A549 (cell line): ENCODE measurements at regions not wholly inside any gene's neighbourhood (a gene's known extent, or its start where the extent isn't known, plus 50 kb on each side); places are given as distances from the start of the nearest gene placed in this dataset.

Experiments used
- ATAC-seq, 2 experiments: fragments of 200-7000 bp in 1 of 2; fragments of >200 bp in 1 of 2; cut with Nextera tagmentation in 1 of 2; cut with Tn5 transposase in 1 of 2; 3 replicates each; pipeline versions ENCODE4 v1.8.0 to v1.9.1; 2018 to 2020; ENCODE audit warnings: mild to moderate bottlenecking in 1 of 2, moderate library complexity in 1 of 2
- CTCF ChIA-PET: fragments of 300-600 bp; sonication (Branson Sonifier 250); formaldehyde crosslinking; extraction: SDS; loops from one replicate; lab custom pipeline; 2021; ENCODE audit warnings: antibody characterized with exemption, inconsistent platforms; lab: Yijun Ruan, JAX
- POLR2A ChIA-PET: fragments of 350-600 bp; formaldehyde crosslinking; extraction: SDS; loops from one replicate; lab custom pipeline; 2021; ENCODE audit warnings: antibody characterized with exemption, inconsistent platforms; lab: Yijun Ruan, JAX
- DNase-seq, 2 experiments: peaks; one replicate each; pipeline versions ENCODE4 v3.0.0 to v3.0.0-alpha.2; 2011 to 2016; ENCODE audit warnings: low read depth in 1 of 2, low spot score in 1 of 2
- FAIRE-seq: peaks from 2 replicates; lab custom pipeline; 2011; peaks lifted over from hg19 to GRCh38; lab: Jason Lieb, UNC
- H3K27ac ChIP-seq, 2 experiments: fragments of >200 bp; sonication (Bioruptor Twin); formaldehyde crosslinking; 3 replicates each; pipeline ENCODE4 v1.5.1; 2016 to 2017
- H3K4me1 ChIP-seq: fragments of >200 bp; sonication (Bioruptor Twin); formaldehyde crosslinking; 3 replicates; pipeline ENCODE4 v1.6.1; 2016
- H3K4me2 ChIP-seq: fragments of >200 bp; sonication (Bioruptor Twin); formaldehyde crosslinking; 3 replicates; pipeline ENCODE4 v1.6.1; 2016
- H3K4me3 ChIP-seq: fragments of >200 bp; sonication (Bioruptor Twin); formaldehyde crosslinking; 3 replicates; pipeline ENCODE4 v1.5.1; 2016
- H3K9me3 ChIP-seq: fragments of >200 bp; sonication (Bioruptor Twin); formaldehyde crosslinking; 3 replicates; pipeline ENCODE4 v1.6.1; 2016
- BHLHE40 ChIP-seq: IDR thresholded peaks from 2 replicates; pipeline ENCODE4 v1.6.1; 2012; ENCODE audit warnings: low read depth, low read length, inconsistent platforms
- CBX2 ChIP-seq: fragments of 200-600 bp; sonication (generic); IDR thresholded peaks from 2 replicates; pipeline ENCODE4 v1.6.1; 2016; ENCODE audit warnings: low read depth, mild to moderate bottlenecking, borderline replicate concordance
- CBX8 ChIP-seq: fragments of 200-600 bp; sonication (generic); IDR thresholded peaks from 2 replicates; pipeline ENCODE4 v1.6.1; 2016
- CTCF ChIP-seq: fragments of >200 bp; sonication (Bioruptor Twin); formaldehyde crosslinking; IDR thresholded peaks from 3 replicates; pipeline ENCODE4 v1.5.1; 2016
- EHMT2 ChIP-seq: fragments of 200-600 bp; sonication (generic); IDR thresholded peaks from 2 replicates; pipeline ENCODE4 v1.6.1; 2016; ENCODE audit warnings: antibody characterized with exemption, low read depth, mild to moderate bottlenecking, moderate library complexity
- ELK1 ChIP-seq: fragments of 150-350 bp; IDR thresholded peaks from 2 replicates; pipeline ENCODE4 v1.6.1; 2014; ENCODE audit warnings: low read depth, mild to moderate bottlenecking, low read length
- ESRRA ChIP-seq: fragments of 150-350 bp; IDR thresholded peaks from 2 replicates; pipeline ENCODE4 v1.6.1; 2014; ENCODE audit warnings: mild to moderate bottlenecking, low read length, borderline replicate concordance
- FOSB ChIP-seq: fragments of 250-450 bp; sonication (Bioruptor Pico); IDR thresholded peaks from 2 replicates; pipeline ENCODE4 v1.5.0; 2020; ENCODE audit warnings: mild to moderate bottlenecking, moderate library complexity
- KDM1A ChIP-seq: fragments of 200-600 bp; sonication (generic); IDR thresholded peaks from 2 replicates; pipeline ENCODE4 v1.6.1; 2016; ENCODE audit warnings: low read depth, mild to moderate bottlenecking
- MAFK ChIP-seq: fragments of 450-650 bp; IDR thresholded peaks from 2 replicates; pipeline ENCODE4 v1.6.1; 2014; ENCODE audit not compliant: partially characterized antibody
- NR3C1 ChIP-seq: fragments of >200 bp; sonication (Bioruptor Twin); formaldehyde crosslinking; IDR thresholded peaks from 3 replicates; pipeline ENCODE4 v1.6.1; 2017
- PHF8 ChIP-seq: fragments of 200-600 bp; sonication (generic); IDR thresholded peaks from 2 replicates; pipeline ENCODE4 v1.6.1; 2016; ENCODE audit warnings: low read depth, mild to moderate bottlenecking, antibody characterized with exemption, moderate library complexity, borderline replicate concordance
- RAD21 ChIP-seq, 2 experiments: fragments of >200 bp in 1 of 2; sonication (Bioruptor Twin) in 1 of 2; formaldehyde crosslinking in 1 of 2; IDR thresholded peaks in 1 of 2; conservative IDR thresholded peaks in 1 of 2; 2 replicates in 1 of 2; 3 replicates in 1 of 2; pipeline ENCODE4 v1.6.1; 2012 to 2018; ENCODE audit warnings: inconsistent platforms in 1 of 2
- RARB ChIP-seq: fragments of 250-450 bp; sonication (Bioruptor Pico); IDR thresholded peaks from 2 replicates; pipeline ENCODE4 v1.8.0; 2021; ENCODE audit warnings: mild to moderate bottlenecking, moderate library complexity
- RCOR1 ChIP-seq: fragments of 150-350 bp; IDR thresholded peaks from 2 replicates; pipeline ENCODE4 v1.6.1; 2014; ENCODE audit warnings: antibody characterized with exemption, low read length, low read depth
- REST ChIP-seq: fragments of 200-600 bp; sonication (generic); IDR thresholded peaks from 2 replicates; pipeline ENCODE4 v1.6.1; 2016; ENCODE audit warnings: antibody characterized with exemption, mild to moderate bottlenecking, moderate library complexity
- RNF2 ChIP-seq: fragments of 200-600 bp; sonication (generic); IDR thresholded peaks from 2 replicates; pipeline ENCODE4 v1.6.1; 2016; ENCODE audit warnings: low read depth, mild to moderate bottlenecking, antibody characterized with exemption, moderate library complexity, borderline replicate concordance
- SMC3 ChIP-seq: fragments of >200 bp; sonication (Bioruptor Twin); formaldehyde crosslinking; IDR thresholded peaks from 3 replicates; pipeline ENCODE4 v1.6.1; 2018; ENCODE audit warnings: inconsistent platforms
- USF2 ChIP-seq: fragments of 450-650 bp; IDR thresholded peaks from 2 replicates; pipeline ENCODE4 v1.6.1; 2014; ENCODE audit warnings: antibody characterized with exemption
- ZC3H11A ChIP-seq: fragments of 450-650 bp; IDR thresholded peaks from 2 replicates; pipeline ENCODE4 v1.6.1; 2014; ENCODE audit warnings: antibody characterized with exemption, mild to moderate bottlenecking
- WGBS: methylation state at CpG from one replicate; pipeline ENCODE4 v1.1.6; 2017; ENCODE audit errors: missing lambda C conversion rate; 5-methylcytosine and 5-hydroxymethylcytosine counted together

GRCh38 chr2:147161746-147162145 is 683.1 kb upstream of the ACVR2A start:
- no peak for ATAC-seq
- H3K27ac ChIP-seq, result no peak overlapping the region
- H3K4me2 ChIP-seq, result no peak overlapping the region
- no peak for FAIRE-seq
- no peak for DNase-seq
- H3K4me1 ChIP-seq, result no peaks in the 10 kb centered on the region
- POLR2A ChIA-PET, result no interaction called here
- H3K4me3 ChIP-seq, result no peak overlapping the region
- TF ChIP-seq ESRRA (no peak), ELK1 (no peak), SMC3 (no peak), KDM1A (no peak), USF2 (no peak), EHMT2 (no peak)
- CTCF ChIA-PET, result no interaction called here
- no peaks in the 10 kb centered on the region for H3K9me3 ChIP-seq

- no peak overlapping the region for H3K27ac ChIP-seq
- H3K4me3 ChIP-seq, result no peak overlapping the region
- H3K9me3 ChIP-seq, result no peaks in the 10 kb centered on the region
- no peak for FAIRE-seq
- no peak for TF ChIP-seq CBX8
- no peak for TF ChIP-seq CBX2
- no peak for TF ChIP-seq BHLHE40
- TF ChIP-seq RAD21 (conservative IDR thresholded peaks at IDR 0.05 in 1 of 2, IDR thresholded peaks at IDR 0.05 in 1 of 2), result no peak
- TF ChIP-seq RNF2, result no peak
- TF ChIP-seq ESRRA, result no peak
- no peak for TF ChIP-seq REST
- TF ChIP-seq PHF8, result no peak
- TF ChIP-seq NR3C1, result no peak
- TF ChIP-seq ZC3H11A, result no peak
- POLR2A ChIA-PET, result no interaction called here
- no peaks in the 10 kb centered on the region for H3K4me1 ChIP-seq
- no peak overlapping the region for H3K4me2 ChIP-seq
- 22% methylated on average over 2 of the region's 3 CpGs for WGBS
- DNase-seq, result no peak
- ATAC-seq, result no peak
- CTCF ChIA-PET, result no interaction called here
Observed at GRCh38 chr2:147156970-147157369, 687.9 kb upstream of the ACVR2A start.

- Histone ChIP-seq H3K4me2 (peak overlapping the region; percentile 54), H3K9me3 (no peaks in the 10 kb centered on the region), H3K4me3 (no peak overlapping the region), H3K4me1 (no peaks in the 10 kb centered on the region), H3K27ac (no peak overlapping the region)
- TF ChIP-seq CTCF (no peak), RCOR1 (no peak), MAFK (no peak), CBX2 (no peak), NR3C1 (no peak), FOSB (CRISPR knock-in tag) (no peak), RARB (CRISPR knock-in tag) (no peak)
- CTCF ChIA-PET, result no interaction called here
- POLR2A ChIA-PET, result no interaction called here
- WGBS, result 6% methylated on average over 4 of the region's 4 CpGs
- FAIRE-seq, result no peak
- ATAC-seq, result peak in 1 of 2 experiments; percentile 47; a peak in 1 of 6 replicates
- peak in 1 of 2 experiments; percentile 21 for DNase-seq
Observed at GRCh38 chr2:147150241-147150635, 694.6 kb upstream of the ACVR2A start.
